Ectodermal cell (in vitro differentiated cells): ENCODE measurements at regions not wholly inside any gene's neighbourhood (a gene's known extent, or its start where the extent isn't known, plus 50 kb on each side); places are given as distances from the start of the nearest gene placed in this dataset.
A peak's percentile ranks its signal among the peaks of the same experiment; 100 is the strongest.
"Not testable (repeated sequence)": the region's sequence is repeated elsewhere in the genome, so short reads cannot be mapped to it uniquely, and the experiment has no call there.

Source experiments
- H3K27ac ChIP-seq: 2 replicates; pipeline ENCODE4 v1.7.0; 2013; ENCODE audit warnings: mild to moderate bottlenecking, low read depth, low read length; ENCODE audit not compliant: insufficient read depth, poor library complexity, severe bottlenecking
- H3K27me3 ChIP-seq: 2 replicates; pipeline ENCODE4 v1.7.0; 2013; ENCODE audit warnings: mild to moderate bottlenecking, low read length; ENCODE audit not compliant: insufficient read depth, control insufficient read depth, poor library complexity, severe bottlenecking
- H3K36me3 ChIP-seq: one replicate; pipeline ENCODE4 v1.7.0; 2013; ENCODE audit warnings: low read length; ENCODE audit not compliant: control insufficient read depth, insufficient read depth
- H3K4me1 ChIP-seq: one replicate; pipeline ENCODE4 v1.7.0; 2013; ENCODE audit warnings: low read length; ENCODE audit not compliant: control insufficient read depth, insufficient read depth
- H3K4me3 ChIP-seq: 2 replicates; pipeline ENCODE4 v1.7.0; 2013; ENCODE audit warnings: low read depth, low read length, control low read depth; ENCODE audit not compliant: insufficient read depth
- H3K9me3 ChIP-seq: 2 replicates; pipeline ENCODE4 v1.7.0; 2013; ENCODE audit warnings: mild to moderate bottlenecking, low read length, moderate library complexity; ENCODE audit not compliant: control insufficient read depth
- WGBS, 2 experiments: methylation state at CpG; one replicate each; pipeline ENCODE4 v1.1.7; 2013; ENCODE audit warnings: missing lambda C conversion rate in 2 of 2; 5-methylcytosine and 5-hydroxymethylcytosine counted together

GRCh38 chr1:38487396-38487795, 372.2 kb downstream of the RRAGC start:
- 93 to 94% methylated on average over 16 of the region's 16 CpGs for WGBS, 2 experiments
- Histone ChIP-seq H3K4me1 (peaks cover 28% of the 10 kb centered on the region), H3K27me3 (no peaks in the 10 kb centered on the region), H3K9me3 (no peaks in the 10 kb centered on the region), H3K4me3 (no peak overlapping the region), H3K36me3 (no peaks in the 10 kb centered on the region), H3K27ac (no peak overlapping the region)

GRCh38 chr1:38486085-38486484, 373.5 kb downstream of the RRAGC start:
- H3K4me1 ChIP-seq = peaks cover 28% of the 10 kb centered on the region
- no peaks in the 10 kb centered on the region for H3K9me3 ChIP-seq
- H3K27me3 ChIP-seq = no peaks in the 10 kb centered on the region
- H3K4me3 ChIP-seq = no peak overlapping the region
- WGBS, 2 experiments = 6 to 9% methylated on average over 5 of the region's 5 CpGs
- no peaks in the 10 kb centered on the region for H3K36me3 ChIP-seq
- no peak overlapping the region for H3K27ac ChIP-seq

GRCh38 chr1:38481871-38482826, 377.4 kb downstream of the RRAGC start:
- H3K36me3 ChIP-seq = no peaks in the 10 kb centered on the region
- no peaks in the 10 kb centered on the region for H3K27me3 ChIP-seq
- no peak overlapping the region for H3K4me3 ChIP-seq
- WGBS, 2 experiments = 94% methylated on average over 10 to 11 of the region's 11 CpGs
- H3K27ac ChIP-seq = no peak overlapping the region
- H3K4me1 ChIP-seq = peaks cover 32% of the 10 kb centered on the region
- H3K9me3 ChIP-seq = no peaks in the 10 kb centered on the region

GRCh38 chr1:38479662-38480061, 379.9 kb downstream of the RRAGC start:
- not testable (repeated sequence) for H3K27me3 ChIP-seq, H3K9me3 ChIP-seq, H3K36me3 ChIP-seq, H3K27ac ChIP-seq, H3K4me3 ChIP-seq
- WGBS, 2 experiments = 78 to 88% methylated on average over 1 to 2 of the region's 2 CpGs
- H3K4me1 ChIP-seq = peaks cover 21% of the 10 kb centered on the region

GRCh38 chr1:38477811-38478210, 381.8 kb downstream of the RRAGC start:
- Histone ChIP-seq H3K4me3 (no peak overlapping the region), H3K4me1 (peaks cover 11% of the 10 kb centered on the region), H3K27ac (no peak overlapping the region), H3K9me3 (no peaks in the 10 kb centered on the region), H3K36me3 (no peaks in the 10 kb centered on the region), H3K27me3 (peaks cover 9% of the 10 kb centered on the region)
- 91 to 96% methylated on average over 2 of the region's 2 CpGs for WGBS, 2 experiments

GRCh38 chr1:38476850-38477178, 382.8 kb downstream of the RRAGC start:
- Histone ChIP-seq H3K36me3 (no peaks in the 10 kb centered on the region), H3K4me1 (peaks cover 11% of the 10 kb centered on the region), H3K27me3 (peaks cover 9% of the 10 kb centered on the region), H3K4me3 (peak overlapping the region; percentile 22), H3K27ac (peak overlapping the region; percentile 73), H3K9me3 (no peaks in the 10 kb centered on the region)
- WGBS, 2 experiments = 16 to 17% methylated on average over 12 of the region's 12 CpGs

GRCh38 chr1:38476111-38476849, 383.3 kb downstream of the RRAGC start:
- 0 to 1% methylated on average over 46 of the region's 46 CpGs for WGBS, 2 experiments
- Histone ChIP-seq H3K27ac (peak overlapping the region; percentile 73), H3K4me3 (peak overlapping the region; percentile 22), H3K27me3 (peaks cover 9% of the 10 kb centered on the region), H3K9me3 (no peaks in the 10 kb centered on the region), H3K36me3 (no peaks in the 10 kb centered on the region), H3K4me1 (peaks cover 11% of the 10 kb centered on the region)

- Histone ChIP-seq H3K27me3 (peaks cover 9% of the 10 kb centered on the region), H3K27ac (no peak overlapping the region), H3K9me3 (no peaks in the 10 kb centered on the region), H3K4me1 (peaks cover 11% of the 10 kb centered on the region), H3K36me3 (no peaks in the 10 kb centered on the region), H3K4me3 (peak overlapping the region; percentile 22)
- 23 to 36% methylated on average over 6 of the region's 6 CpGs for WGBS, 2 experiments
These were observed 384.0 kb downstream of the RRAGC start for GRCh38 chr1:38475624-38476005.

- Histone ChIP-seq H3K4me3 (no peak overlapping the region), H3K36me3 (no peaks in the 10 kb centered on the region), H3K9me3 (no peaks in the 10 kb centered on the region), H3K4me1 (peaks cover 11% of the 10 kb centered on the region), H3K27ac (no peak overlapping the region), H3K27me3 (peaks cover 9% of the 10 kb centered on the region)
- WGBS, 2 experiments = 64 to 65% methylated on average over 18 of the region's 18 CpGs
These were observed 384.6 kb downstream of the RRAGC start for GRCh38 chr1:38474738-38475623.
